ENCODE measurements at regions not wholly inside any gene's neighbourhood (a gene's known extent, or its start where the extent isn't known, plus 50 kb on each side); places are given as distances from the start of the nearest gene placed in this dataset.

DNA sequence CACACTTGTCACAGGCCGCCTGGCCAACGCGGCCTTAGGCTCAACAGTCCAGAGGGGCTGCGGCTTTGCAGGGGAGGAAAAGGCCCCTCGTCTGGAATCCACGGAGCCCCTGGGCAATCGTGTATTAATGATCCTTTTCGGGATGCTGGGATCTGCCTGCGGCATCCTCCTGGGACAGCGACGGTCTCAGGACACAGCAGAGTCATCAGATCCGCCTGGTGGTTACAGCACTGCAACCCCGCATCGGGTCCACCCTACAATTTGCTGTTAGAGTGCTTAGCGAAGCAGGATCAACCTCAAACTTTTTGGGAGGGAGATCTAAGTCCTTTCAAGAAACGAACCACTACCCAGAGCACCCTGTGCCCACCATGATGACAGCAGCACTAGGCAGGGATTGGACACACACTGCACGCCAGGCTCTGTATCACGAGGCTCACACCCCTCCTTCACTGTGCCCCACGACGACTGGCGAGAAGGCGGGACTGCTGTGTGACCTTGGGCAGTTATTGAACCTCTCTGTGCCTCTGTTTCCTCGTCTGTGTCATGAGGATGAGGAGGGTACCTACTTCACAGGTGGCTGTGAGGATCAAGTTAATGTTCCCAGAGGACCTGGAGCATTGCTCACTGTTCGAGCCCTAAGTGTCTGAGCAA, 100.4 kb upstream of the COL5A1 start:
- Histone ChIP-seq H3K4me3 (ENCODE audit: control insufficient read depth in 1 of 7, extremely low read depth in 1 of 7, insufficient read depth in 4 of 7, low read depth in 2 of 7, low read length in 6 of 7) (no peak overlapping the region), H3K36me3 (ENCODE audit: control insufficient read depth in 4 of 4, insufficient read depth in 4 of 4, low read length in 3 of 4) (no peaks in the 10 kb centered on the region), H3K4me1 (ENCODE audit: control extremely low read depth in 1 of 4, control insufficient read depth in 4 of 4, insufficient read depth in 4 of 4, low read length in 3 of 4) (peaks cover 0 to 8% (median 5%) of the 10 kb centered on the region in 4 experiments), H3K27me3 (replicated peaks in 2 of 5; ENCODE audit: control insufficient read depth in 4 of 5, insufficient read depth in 5 of 5, low read length in 4 of 5) (peaks cover 0 to 2% (median 0%) of the 10 kb centered on the region in 5 experiments), H3K9me3 (ENCODE audit: control extremely low read depth in 1 of 5, control insufficient read depth in 4 of 5, insufficient read depth in 2 of 5, low read depth in 1 of 5, low read length in 4 of 5) (no peaks in the 10 kb centered on the region), H3K27ac (ENCODE audit: insufficient read depth in 1 of 2, low read depth in 1 of 2, low read length in 2 of 2, poor library complexity in 1 of 2, severe bottlenecking in 2 of 2) (no peak overlapping the region)
- no peak for DNase-seq
- ChIA-PET CTCF (no interaction called here), POLR2A (no interaction called here)
- 97% methylated on average over 23 of the region's 24 CpGs for WGBS (ENCODE audit: insufficient coverage)

DNA sequence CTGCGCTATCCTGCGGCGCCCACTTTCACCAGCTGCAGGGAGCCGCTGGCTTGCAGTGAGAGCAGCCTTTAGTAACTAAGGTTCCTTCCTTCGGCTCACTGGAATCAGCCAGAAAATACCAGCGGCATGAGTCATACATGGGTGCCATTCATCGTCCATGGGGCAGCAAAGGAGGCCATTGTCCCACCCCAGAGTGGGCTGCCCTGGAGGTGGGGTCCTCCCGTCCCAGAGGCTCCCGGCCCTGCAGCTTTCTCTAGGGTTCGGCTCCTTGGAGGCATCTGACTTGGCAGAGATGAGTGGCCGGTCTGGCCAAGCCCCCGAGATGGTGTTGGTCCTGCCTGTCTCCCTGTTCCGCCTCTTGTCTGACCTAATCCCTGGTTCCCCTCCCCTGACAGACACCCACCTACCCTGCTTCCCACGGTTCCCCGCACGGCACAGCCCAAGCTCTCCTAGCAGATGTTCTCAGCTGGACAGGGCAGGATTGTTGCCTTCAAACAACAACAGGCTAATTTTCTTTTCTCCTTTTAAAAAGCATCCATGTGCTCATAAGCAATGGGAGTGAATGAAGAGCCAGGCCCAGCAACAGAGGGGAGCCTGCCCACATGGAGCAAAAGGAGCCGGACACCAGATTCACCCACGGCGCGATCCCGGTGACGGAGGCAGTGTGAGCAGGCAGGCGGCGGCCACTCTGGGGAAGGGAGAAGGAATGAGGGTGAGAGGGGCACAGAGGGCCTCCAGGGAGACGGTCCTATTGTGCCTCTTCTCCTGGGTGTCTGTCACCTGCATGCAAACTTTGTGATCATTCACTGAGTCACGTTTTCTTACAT, 97.0 kb upstream of the COL5A1 start:
- Histone ChIP-seq H3K4me3 (ENCODE audit: control insufficient read depth in 1 of 7, extremely low read depth in 1 of 7, insufficient read depth in 4 of 7, low read depth in 2 of 7, low read length in 6 of 7) (no peak overlapping the region), H3K27ac (ENCODE audit: insufficient read depth in 1 of 2, low read depth in 1 of 2, low read length in 2 of 2, poor library complexity in 1 of 2, severe bottlenecking in 2 of 2) (no peak overlapping the region), H3K4me1 (ENCODE audit: control extremely low read depth in 1 of 4, control insufficient read depth in 4 of 4, insufficient read depth in 4 of 4, low read length in 3 of 4) (peaks cover 0 to 9% (median 5%) of the 10 kb centered on the region in 4 experiments), H3K9me3 (ENCODE audit: control extremely low read depth in 1 of 5, control insufficient read depth in 4 of 5, insufficient read depth in 2 of 5, low read depth in 1 of 5, low read length in 4 of 5) (no peaks in the 10 kb centered on the region), H3K36me3 (ENCODE audit: control insufficient read depth in 4 of 4, insufficient read depth in 4 of 4, low read length in 3 of 4) (no peaks in the 10 kb centered on the region), H3K27me3 (replicated peaks in 2 of 5; ENCODE audit: control insufficient read depth in 4 of 5, insufficient read depth in 5 of 5, low read length in 4 of 5) (peaks cover 0 to 2% (median 0%) of the 10 kb centered on the region in 5 experiments)
- 99% methylated on average over 23 of the region's 26 CpGs for WGBS (ENCODE audit: insufficient coverage)
- DNase-seq, result no peak
- CTCF ChIA-PET, result interaction anchor here (1.3 kb wide), 1 partner anchor 9 kb away, joined by 3 read pairs; no protein-coding TSS in a partner anchor
- POLR2A ChIA-PET, result no interaction called here

DNA sequence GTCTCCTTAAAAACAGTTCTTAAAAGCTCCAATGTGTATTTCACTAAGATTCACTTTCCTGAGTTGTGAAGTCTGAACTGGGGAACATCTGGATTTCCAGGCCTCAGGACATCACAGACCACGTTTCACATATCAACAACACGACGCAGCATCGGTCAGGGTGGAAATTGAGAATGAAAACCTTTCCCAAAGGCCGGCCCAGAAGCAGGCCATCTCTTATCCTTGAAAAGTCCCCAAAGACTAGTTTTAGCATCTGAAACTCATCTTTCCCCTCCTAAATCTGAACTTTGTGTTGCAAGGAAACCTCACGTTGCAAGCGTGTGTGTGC, 96.4 kb upstream of the COL5A1 start:
- no peak for DNase-seq
- Histone ChIP-seq H3K4me1 (ENCODE audit: control extremely low read depth in 1 of 4, control insufficient read depth in 4 of 4, insufficient read depth in 4 of 4, low read length in 3 of 4) (peaks cover 0 to 9% (median 5%) of the 10 kb centered on the region in 4 experiments), H3K27ac (ENCODE audit: insufficient read depth in 1 of 2, low read depth in 1 of 2, low read length in 2 of 2, poor library complexity in 1 of 2, severe bottlenecking in 2 of 2) (no peak overlapping the region), H3K27me3 (replicated peaks in 2 of 5; ENCODE audit: control insufficient read depth in 4 of 5, insufficient read depth in 5 of 5, low read length in 4 of 5) (peaks cover 0 to 2% (median 0%) of the 10 kb centered on the region in 5 experiments), H3K9me3 (ENCODE audit: control extremely low read depth in 1 of 5, control insufficient read depth in 4 of 5, insufficient read depth in 2 of 5, low read depth in 1 of 5, low read length in 4 of 5) (no peaks in the 10 kb centered on the region), H3K4me3 (ENCODE audit: control insufficient read depth in 1 of 7, extremely low read depth in 1 of 7, insufficient read depth in 4 of 7, low read depth in 2 of 7, low read length in 6 of 7) (no peak overlapping the region), H3K36me3 (ENCODE audit: control insufficient read depth in 4 of 4, insufficient read depth in 4 of 4, low read length in 3 of 4) (no peaks in the 10 kb centered on the region)
- CTCF ChIA-PET, result no interaction called here
- WGBS (ENCODE audit: insufficient coverage), result 77% methylated on average over 7 of the region's 7 CpGs
- POLR2A ChIA-PET, result no interaction called here

DNA sequence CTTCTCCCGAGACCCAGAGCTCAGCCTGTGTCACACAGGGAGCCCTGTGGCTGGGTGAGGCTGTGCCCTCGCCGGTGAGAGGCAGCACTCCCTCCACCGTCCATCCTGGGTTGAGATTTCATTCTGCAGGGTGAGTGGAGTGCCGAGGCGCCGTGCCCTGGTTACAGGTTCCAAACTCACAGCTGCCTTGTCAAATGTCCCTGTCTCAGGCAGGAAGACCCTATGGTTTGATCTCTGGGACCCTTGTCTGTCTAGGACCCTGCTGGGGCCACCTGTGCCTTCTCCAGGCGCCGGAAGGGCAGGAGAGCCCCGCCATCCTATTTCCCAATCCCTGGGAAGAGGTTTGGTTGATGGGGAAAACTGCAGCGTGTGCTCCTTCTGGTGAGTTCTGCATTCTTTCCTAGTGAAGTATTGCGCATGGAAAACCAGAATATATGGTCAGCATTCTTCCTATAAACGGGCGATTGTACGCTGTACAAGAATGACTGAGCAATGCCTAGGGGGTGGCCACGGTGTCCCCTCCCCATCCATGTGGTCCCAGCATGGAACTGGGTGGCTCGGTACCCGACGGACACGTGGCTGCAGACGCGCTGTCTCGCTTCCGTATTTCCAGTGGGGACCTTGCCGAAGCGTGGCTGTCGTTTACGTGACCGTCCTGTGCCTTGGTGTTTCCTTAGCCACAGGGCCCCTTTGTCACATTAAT, 95.9 kb upstream of the COL5A1 start:
- Histone ChIP-seq H3K27me3 (replicated peaks in 2 of 5; ENCODE audit: control insufficient read depth in 4 of 5, insufficient read depth in 5 of 5, low read length in 4 of 5) (peaks cover 0 to 2% (median 0%) of the 10 kb centered on the region in 5 experiments), H3K36me3 (ENCODE audit: control insufficient read depth in 4 of 4, insufficient read depth in 4 of 4, low read length in 3 of 4) (no peaks in the 10 kb centered on the region), H3K9me3 (ENCODE audit: control extremely low read depth in 1 of 5, control insufficient read depth in 4 of 5, insufficient read depth in 2 of 5, low read depth in 1 of 5, low read length in 4 of 5) (no peaks in the 10 kb centered on the region), H3K27ac (ENCODE audit: insufficient read depth in 1 of 2, low read depth in 1 of 2, low read length in 2 of 2, poor library complexity in 1 of 2, severe bottlenecking in 2 of 2) (no peak overlapping the region), H3K4me1 (ENCODE audit: control extremely low read depth in 1 of 4, control insufficient read depth in 4 of 4, insufficient read depth in 4 of 4, low read length in 3 of 4) (peaks cover 0 to 9% (median 5%) of the 10 kb centered on the region in 4 experiments), H3K4me3 (ENCODE audit: control insufficient read depth in 1 of 7, extremely low read depth in 1 of 7, insufficient read depth in 4 of 7, low read depth in 2 of 7, low read length in 6 of 7) (no peak overlapping the region)
- WGBS (ENCODE audit: insufficient coverage), result 47% methylated on average over 27 of the region's 29 CpGs
- ChIA-PET CTCF (no interaction called here), POLR2A (no interaction called here)
- DNase-seq, result peak; percentile 17 to 61 (median 43)

DNA sequence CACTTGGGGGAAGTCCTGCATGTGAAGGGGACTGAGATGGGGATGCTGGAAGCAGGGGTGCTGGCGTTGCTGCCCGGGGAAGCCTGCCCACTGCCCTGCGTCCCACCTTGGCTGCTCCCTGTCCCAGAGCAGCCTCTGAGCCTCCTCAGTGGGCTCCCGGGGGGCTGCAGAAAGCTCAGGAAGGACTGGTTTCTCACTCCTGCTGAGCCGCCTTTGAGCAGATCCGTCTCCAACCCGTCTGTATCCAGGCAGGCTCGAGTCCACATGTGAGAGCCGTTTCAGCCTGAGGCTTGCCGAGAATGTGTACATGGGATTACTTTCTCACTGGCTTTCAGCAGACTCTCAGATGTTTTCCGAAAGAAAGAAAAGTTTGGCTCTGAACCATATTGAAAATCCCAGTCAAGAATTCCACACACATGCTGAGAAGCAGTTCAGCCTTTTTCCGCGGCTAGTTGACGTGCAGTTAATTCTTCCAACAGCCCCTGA, 95.3 kb upstream of the COL5A1 start:
- Histone ChIP-seq H3K27me3 (replicated peaks in 2 of 5; ENCODE audit: control insufficient read depth in 4 of 5, insufficient read depth in 5 of 5, low read length in 4 of 5) (peaks cover 0 to 2% (median 0%) of the 10 kb centered on the region in 5 experiments), H3K9me3 (ENCODE audit: control extremely low read depth in 1 of 5, control insufficient read depth in 4 of 5, insufficient read depth in 2 of 5, low read depth in 1 of 5, low read length in 4 of 5) (no peaks in the 10 kb centered on the region), H3K4me3 (ENCODE audit: control insufficient read depth in 1 of 7, extremely low read depth in 1 of 7, insufficient read depth in 4 of 7, low read depth in 2 of 7, low read length in 6 of 7) (no peak overlapping the region), H3K36me3 (ENCODE audit: control insufficient read depth in 4 of 4, insufficient read depth in 4 of 4, low read length in 3 of 4) (no peaks in the 10 kb centered on the region), H3K4me1 (ENCODE audit: control extremely low read depth in 1 of 4, control insufficient read depth in 4 of 4, insufficient read depth in 4 of 4, low read length in 3 of 4) (peaks cover 0 to 14% (median 9%) of the 10 kb centered on the region in 4 experiments), H3K27ac (ENCODE audit: insufficient read depth in 1 of 2, low read depth in 1 of 2, low read length in 2 of 2, poor library complexity in 1 of 2, severe bottlenecking in 2 of 2) (no peak overlapping the region)
- ChIA-PET CTCF (no interaction called here), POLR2A (no interaction called here)
- WGBS (ENCODE audit: insufficient coverage), result 80% methylated on average over 14 of the region's 14 CpGs
- no peak for DNase-seq

DNA sequence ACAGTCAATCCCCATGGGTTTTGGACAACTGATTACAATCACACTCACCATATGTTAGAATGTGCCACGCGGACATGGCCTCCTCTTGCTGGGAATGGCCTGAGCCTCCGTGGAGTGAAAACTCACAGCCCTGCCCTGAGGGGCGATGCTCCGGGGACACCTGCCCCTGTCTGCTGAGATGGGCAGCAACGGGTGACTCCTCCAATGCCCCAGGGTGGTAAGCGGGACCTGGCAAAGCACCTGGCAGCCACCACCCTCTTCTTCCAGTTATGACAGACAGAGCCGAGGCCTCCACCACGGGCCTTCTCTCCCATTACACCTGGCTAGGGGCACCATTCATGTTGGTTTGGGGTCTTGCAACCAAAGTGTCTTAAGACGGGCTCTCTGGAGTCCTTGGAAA, 94.9 kb upstream of the COL5A1 start:
- ChIA-PET CTCF (no interaction called here), POLR2A (no interaction called here)
- WGBS (ENCODE audit: insufficient coverage), result 100% methylated on average over 2 of the region's 10 CpGs
- Histone ChIP-seq H3K36me3 (ENCODE audit: control insufficient read depth in 4 of 4, insufficient read depth in 4 of 4, low read length in 3 of 4) (no peaks in the 10 kb centered on the region), H3K27ac (ENCODE audit: insufficient read depth in 1 of 2, low read depth in 1 of 2, low read length in 2 of 2, poor library complexity in 1 of 2, severe bottlenecking in 2 of 2) (no peak overlapping the region), H3K9me3 (ENCODE audit: control extremely low read depth in 1 of 5, control insufficient read depth in 4 of 5, insufficient read depth in 2 of 5, low read depth in 1 of 5, low read length in 4 of 5) (no peaks in the 10 kb centered on the region), H3K27me3 (replicated peaks in 2 of 5; ENCODE audit: control insufficient read depth in 4 of 5, insufficient read depth in 5 of 5, low read length in 4 of 5) (peaks cover 0 to 2% (median 0%) of the 10 kb centered on the region in 5 experiments), H3K4me1 (ENCODE audit: control extremely low read depth in 1 of 4, control insufficient read depth in 4 of 4, insufficient read depth in 4 of 4, low read length in 3 of 4) (peaks cover 0 to 19% (median 14%) of the 10 kb centered on the region in 4 experiments), H3K4me3 (ENCODE audit: control insufficient read depth in 1 of 7, extremely low read depth in 1 of 7, insufficient read depth in 4 of 7, low read depth in 2 of 7, low read length in 6 of 7) (no peak overlapping the region)
- no peak for DNase-seq
